Left renal pelvis (tissue), 4 donors: ENCODE measurements at regions not wholly inside any gene's neighbourhood (a gene's known extent, or its start where the extent isn't known, plus 50 kb on each side); places are given as distances from the start of the nearest gene placed in this dataset.
A peak's percentile ranks its signal among the peaks of the same experiment; 100 is the strongest.

Experiments
- DNase-seq, 4 donors: peaks; one replicate each; pipeline ENCODE4 v3.0.0-alpha.2; 2013; ENCODE audit warnings: low read depth in 4 of 4, low spot score in 3 of 4

GRCh38 chr22:22414266-22414665 is 94.3 kb downstream of the ZNF280B start:
- no peak for DNase-seq

- no peak for DNase-seq
Observed at GRCh38 chr22:22417495-22418162, 90.9 kb downstream of the ZNF280B start.

GRCh38 chr22:22418163-22418549 is 90.4 kb downstream of the ZNF280B start:
- DNase-seq: no peak

GRCh38 chr22:22418957-22419356 is 89.6 kb downstream of the ZNF280B start:
- no peak for DNase-seq

- DNase-seq: no peak
Observed at GRCh38 chr22:22420580-22420979, 88.0 kb downstream of the ZNF280B start.

- DNase-seq: no peak
Observed at GRCh38 chr22:22421392-22421791, 87.2 kb downstream of the ZNF280B start.

- DNase-seq: peak in 2 of 4 donors; percentile 56 to 58
Observed at GRCh38 chr22:22422629-22423112, 85.9 kb downstream of the ZNF280B start.

- no peak for DNase-seq
Observed at GRCh38 chr22:22423681-22424080, 84.9 kb downstream of the ZNF280B start.

- no peak for DNase-seq
Observed at GRCh38 chr22:22424210-22424800, 84.2 kb downstream of the ZNF280B start.

GRCh38 chr22:22424956-22425355 is 83.6 kb downstream of the ZNF280B start:
- no peak for DNase-seq

- no peak for DNase-seq
Observed at GRCh38 chr22:22425356-22425755, 83.2 kb downstream of the ZNF280B start.

- DNase-seq: no peak
Observed at GRCh38 chr22:22425783-22426624, 82.5 kb downstream of the ZNF280B start.

GRCh38 chr22:22427542-22428065 is 80.9 kb downstream of the ZNF280B start:
- DNase-seq: no peak

- DNase-seq: no peak
Observed at GRCh38 chr22:22428222-22429098, 80.1 kb downstream of the ZNF280B start.

GRCh38 chr22:22429369-22430108 is 79.0 kb downstream of the ZNF280B start:
- DNase-seq: no peak

- no peak for DNase-seq
Observed at GRCh38 chr22:22430111-22430820, 78.3 kb downstream of the ZNF280B start.

- no peak for DNase-seq
Observed at GRCh38 chr22:22431271-22432220, 77.0 kb downstream of the ZNF280B start.

GRCh38 chr22:22432479-22432878 is 76.1 kb downstream of the ZNF280B start:
- no peak for DNase-seq
